HEK293T (cell line): ENCODE measurements at regions not wholly inside any gene's neighbourhood (a gene's known extent, or its start where the extent isn't known, plus 50 kb on each side); places are given as distances from the start of the nearest gene placed in this dataset.

ENCODE experiments used
- ARNT ChIP-seq: fragments of 450-650 bp; IDR thresholded peaks from 2 replicates; pipeline ENCODE4 v1.6.1; 2017; ENCODE audit warnings: mild to moderate bottlenecking
- BHLHE40 ChIP-seq: fragments of 450-650 bp; IDR thresholded peaks from 2 replicates; pipeline ENCODE4 v1.6.1; 2016; ENCODE audit warnings: mild to moderate bottlenecking, moderate library complexity, borderline replicate concordance
- ELF4 ChIP-seq: fragments of 450-650 bp; IDR thresholded peaks from 2 replicates; pipeline ENCODE4 v1.6.1; 2017; ENCODE audit warnings: antibody characterized with exemption
- FOXA1 ChIP-seq: fragments of 450-650 bp; IDR thresholded peaks from 2 replicates; pipeline ENCODE4 v1.6.1; 2016; ENCODE audit warnings: mild to moderate bottlenecking
- FOXK2 ChIP-seq: fragments of 450-650 bp; IDR thresholded peaks from 2 replicates; pipeline ENCODE4 v1.6.1; 2016; ENCODE audit warnings: mild to moderate bottlenecking
- FOXM1 ChIP-seq: fragments of 450-650 bp; IDR thresholded peaks from 2 replicates; pipeline ENCODE4 v1.6.1; 2017; ENCODE audit warnings: mild to moderate bottlenecking, borderline replicate concordance
- L3MBTL2 ChIP-seq: fragments of 450-650 bp; conservative IDR thresholded peaks from 2 replicates; pipeline ENCODE4 v1.6.1; 2016; ENCODE audit warnings: mild to moderate bottlenecking
- LEF1 ChIP-seq: fragments of 450-650 bp; IDR thresholded peaks from 2 replicates; pipeline ENCODE4 v1.6.1; 2017; ENCODE audit warnings: mild to moderate bottlenecking, borderline replicate concordance
- NFRKB ChIP-seq: fragments of 450-650 bp; IDR thresholded peaks from 2 replicates; pipeline ENCODE4 v1.6.1; 2016; ENCODE audit warnings: mild to moderate bottlenecking, moderate library complexity
- SP1 ChIP-seq: fragments of 450-650 bp; IDR thresholded peaks from 2 replicates; pipeline ENCODE4 v1.6.1; 2017
- SUZ12 ChIP-seq: fragments of 450-650 bp; IDR thresholded peaks from 2 replicates; pipeline ENCODE4 v1.6.1; 2016; ENCODE audit warnings: mild to moderate bottlenecking
- TARDBP ChIP-seq: fragments of 450-650 bp; IDR thresholded peaks from 2 replicates; pipeline ENCODE4 v1.6.1; 2016
- ZNF384 ChIP-seq: fragments of 450-650 bp; IDR thresholded peaks from 2 replicates; pipeline ENCODE4 v1.6.1; 2016
- TF ChIP-seq, protein P1 (sequence below): fragments of 450-650 bp; IDR thresholded peaks from 2 replicates; pipeline ENCODE4 v1.6.1; 2016

DNA sequence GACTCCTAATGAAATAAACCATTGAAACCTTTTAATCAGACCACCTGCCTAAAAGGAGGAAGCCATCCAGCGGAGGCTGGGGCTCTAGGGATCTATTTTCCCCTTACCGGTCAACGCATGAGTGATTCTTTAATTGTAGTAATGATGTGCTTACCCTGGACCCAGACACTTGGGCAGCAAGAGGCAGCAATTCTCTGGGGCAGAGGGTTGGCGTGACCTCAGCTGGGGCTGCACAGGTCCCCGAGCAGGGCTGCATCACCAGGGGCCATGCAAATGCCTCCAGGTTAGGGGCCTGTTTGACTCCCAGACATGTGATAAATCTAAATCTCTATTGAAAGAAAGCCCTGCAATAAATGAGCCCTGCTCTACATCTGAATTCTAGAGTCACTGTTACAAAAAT, 194.2 kb upstream of the TSHZ3 start:
- TF ChIP-seq FOXA1 (no peak), ELF4 (no peak), SP1 (no peak), LEF1 (no peak), BHLHE40 (no peak), FOXM1 (no peak), TARDBP (no peak), FOXK2 (no peak), ARNT (no peak), L3MBTL2 (no peak), NFRKB (no peak), SUZ12 (no peak), ZNF384 (no peak)
- TF ChIP-seq, protein P1, sequence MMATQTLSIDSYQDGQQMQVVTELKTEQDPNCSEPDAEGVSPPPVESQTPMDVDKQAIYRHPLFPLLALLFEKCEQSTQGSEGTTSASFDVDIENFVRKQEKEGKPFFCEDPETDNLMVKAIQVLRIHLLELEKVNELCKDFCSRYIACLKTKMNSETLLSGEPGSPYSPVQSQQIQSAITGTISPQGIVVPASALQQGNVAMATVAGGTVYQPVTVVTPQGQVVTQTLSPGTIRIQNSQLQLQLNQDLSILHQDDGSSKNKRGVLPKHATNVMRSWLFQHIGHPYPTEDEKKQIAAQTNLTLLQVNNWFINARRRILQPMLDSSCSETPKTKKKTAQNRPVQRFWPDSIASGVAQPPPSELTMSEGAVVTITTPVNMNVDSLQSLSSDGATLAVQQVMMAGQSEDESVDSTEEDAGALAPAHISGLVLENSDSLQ = no peak
